Neuronal stem cell (in vitro differentiated cells): ENCODE measurements at regions not wholly inside any gene's neighbourhood (a gene's known extent, or its start where the extent isn't known, plus 50 kb on each side); places are given as distances from the start of the nearest gene placed in this dataset.

Experiments
- DNase-seq: peaks from one replicate; pipeline ENCODE4 v3.0.0-alpha.2; 2013; ENCODE audit warnings: low spot score
- H2AFZ ChIP-seq: one replicate; pipeline ENCODE4 v1.6.1; 2013; ENCODE audit warnings: mild to moderate bottlenecking, low read length, inconsistent platforms
- H2AK5ac ChIP-seq: 2 replicates; pipeline ENCODE4 v1.6.1; 2013; ENCODE audit warnings: low read depth, mild to moderate bottlenecking, inconsistent platforms, low read length, moderate library complexity, mixed read lengths
- H2BK120ac ChIP-seq: 2 replicates; pipeline ENCODE4 v1.6.1; 2013; ENCODE audit warnings: low read depth, mild to moderate bottlenecking, inconsistent platforms, low read length, moderate library complexity, mixed read lengths
- H2BK12ac ChIP-seq: one replicate; pipeline ENCODE4 v1.6.1; 2013; ENCODE audit warnings: low read length, inconsistent platforms
- H2BK15ac ChIP-seq: 2 replicates; pipeline ENCODE4 v1.6.1; 2013; ENCODE audit warnings: mild to moderate bottlenecking, low read length, inconsistent platforms, mixed read lengths
- H2BK5ac ChIP-seq: one replicate; pipeline ENCODE4 v1.6.1; 2013; ENCODE audit warnings: inconsistent platforms, mild to moderate bottlenecking, low read length, moderate library complexity
- H3K14ac ChIP-seq: one replicate; pipeline ENCODE4 v1.6.1; 2013; ENCODE audit warnings: low read length, inconsistent platforms
- H3K18ac ChIP-seq: 2 replicates; pipeline ENCODE4 v1.6.1; 2013; ENCODE audit warnings: low read length, inconsistent platforms
- H3K23ac ChIP-seq: 2 replicates; pipeline ENCODE4 v1.6.1; 2013; ENCODE audit warnings: low read depth, mild to moderate bottlenecking, mixed read lengths, low read length, inconsistent platforms; ENCODE audit not compliant: poor library complexity
- H3K27ac ChIP-seq: replicated peaks from 3 replicates; pipeline ENCODE4 v1.5.1; 2013; ENCODE audit warnings: low read length, inconsistent platforms
- H3K27me3 ChIP-seq, 3 experiments: 2 replicates each; pipeline ENCODE4 v1.6.1; 2013; ENCODE audit warnings: low read length in 3 of 3, mild to moderate bottlenecking in 2 of 3, inconsistent platforms in 1 of 3, low read depth in 1 of 3, mixed read lengths in 1 of 3, moderate library complexity in 1 of 3; ENCODE audit not compliant: control insufficient read depth in 3 of 3, insufficient read depth in 3 of 3
- H3K36me3 ChIP-seq, 2 donors: replicated peaks in 1 of 2; 2 replicates each; pipeline ENCODE4 v1.6.1; 2013; ENCODE audit warnings: low read length in 2 of 2; ENCODE audit not compliant: control insufficient read depth in 2 of 2, insufficient read depth in 2 of 2
- H3K4ac ChIP-seq: 2 replicates; pipeline ENCODE4 v1.6.1; 2013; ENCODE audit warnings: inconsistent platforms, mild to moderate bottlenecking, low read length, moderate library complexity
- H3K4me1 ChIP-seq, 2 donors: 1 replicate in 1 of 2; 2 replicates in 1 of 2; pipeline ENCODE4 v1.6.1; 2013; ENCODE audit warnings: low read length in 2 of 2, low read depth in 1 of 2; ENCODE audit not compliant: control insufficient read depth in 2 of 2, insufficient read depth in 1 of 2
- H3K4me2 ChIP-seq: one replicate; pipeline ENCODE4 v1.6.1; 2013; ENCODE audit warnings: mild to moderate bottlenecking, low read length, inconsistent platforms; ENCODE audit not compliant: insufficient read depth, poor library complexity, severe bottlenecking
- H3K4me3 ChIP-seq, 2 donors: 2 replicates each; pipeline ENCODE4 v1.5.1; 2013; ENCODE audit warnings: low read length in 2 of 2, mild to moderate bottlenecking in 2 of 2, inconsistent platforms in 1 of 2, moderate library complexity in 1 of 2
- H3K79me1 ChIP-seq: one replicate; pipeline ENCODE4 v1.6.1; 2013; ENCODE audit warnings: low read depth, mild to moderate bottlenecking, inconsistent platforms, low read length, moderate library complexity
- H3K9ac ChIP-seq: one replicate; pipeline ENCODE4 v1.6.1; 2013; ENCODE audit warnings: mild to moderate bottlenecking, low read depth, low read length, inconsistent platforms; ENCODE audit not compliant: poor library complexity
- H3K9me3 ChIP-seq, 2 donors: replicated peaks in 1 of 2; 2 replicates each; pipeline versions ENCODE3 to v1.6.1; 2013; ENCODE audit warnings: low read length in 2 of 2, mild to moderate bottlenecking in 2 of 2, inconsistent platforms in 1 of 2, low read depth in 1 of 2, mixed read lengths in 1 of 2, moderate library complexity in 1 of 2; ENCODE audit not compliant: control insufficient read depth in 2 of 2, insufficient read depth in 1 of 2
- H4K8ac ChIP-seq: one replicate; pipeline ENCODE4 v1.6.1; 2013; ENCODE audit warnings: low read depth, mild to moderate bottlenecking, inconsistent platforms, low read length, moderate library complexity
- H4K91ac ChIP-seq: one replicate; pipeline ENCODE4 v1.6.1; 2013; ENCODE audit warnings: low read length, low read depth, mild to moderate bottlenecking, inconsistent platforms; ENCODE audit not compliant: poor library complexity
- WGBS, 2 donors: extraction: QIAGEN DNeasy Blood & Tissue Kit; methylation state at CpG; one replicate each; pipeline ENCODE4 v1.1.7; 2013; ENCODE audit warnings: missing lambda C conversion rate in 2 of 2, mixed read lengths in 1 of 2; ENCODE audit not compliant: insufficient read length in 2 of 2, insufficient replicate concordance in 1 of 2; ENCODE audit errors: extremely low coverage in 2 of 2; 5-methylcytosine and 5-hydroxymethylcytosine counted together

DNA sequence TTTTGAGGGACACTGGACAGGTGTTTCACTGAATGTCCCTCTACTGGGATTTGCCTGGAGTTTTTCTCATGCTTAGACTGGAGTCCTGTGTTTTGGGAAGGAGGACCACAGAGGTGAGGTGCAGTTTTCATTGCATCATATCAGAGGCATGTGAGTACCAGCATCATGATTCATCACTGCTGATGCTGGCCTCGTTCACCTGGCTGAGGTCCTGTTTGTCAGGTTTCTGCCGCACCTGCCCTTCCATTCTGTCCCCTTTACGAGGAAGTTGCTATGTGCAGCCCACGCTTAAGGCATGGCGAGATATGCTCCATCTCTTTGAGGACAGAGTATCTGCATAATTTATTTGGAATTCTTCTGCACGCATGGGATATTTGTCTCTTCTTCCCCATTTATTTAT, 162.1 kb downstream of the TENT4A start:
- H3K9me3 ChIP-seq: peaks cover 0 to 2% of the 10 kb centered on the region in 2 donors
- H4K91ac ChIP-seq: no peak overlapping the region
- H2AK5ac ChIP-seq: no peak overlapping the region
- H3K18ac ChIP-seq: no peak overlapping the region
- H2BK5ac ChIP-seq: no peak overlapping the region
- no peaks in the 10 kb centered on the region for H3K36me3 ChIP-seq
- peaks cover 1% of the 10 kb centered on the region for H3K79me1 ChIP-seq
- whole genome bisulfite sequencing, 2 donors: no CpG with 5 or more reads among the region's 6 CpGs
- no peak overlapping the region for H3K14ac ChIP-seq
- H2BK15ac ChIP-seq: no peak overlapping the region
- no peaks in the 10 kb centered on the region for H3K4me1 ChIP-seq
- peaks cover 0 to 1% (median 0%) of the 10 kb centered on the region in 3 experiments for H3K27me3 ChIP-seq
- no peak for DNase-seq
- no peak overlapping the region for H3K23ac ChIP-seq
- no peak overlapping the region for H3K4ac ChIP-seq
- no peak overlapping the region for H2BK120ac ChIP-seq
- no peak overlapping the region for H2BK12ac ChIP-seq
- H2AFZ ChIP-seq: no peak overlapping the region
- H4K8ac ChIP-seq: no peak overlapping the region
- H3K4me2 ChIP-seq: no peak overlapping the region
- no peak overlapping the region for H3K9ac ChIP-seq
- H3K4me3 ChIP-seq: no peak overlapping the region
- H3K27ac ChIP-seq: no peak overlapping the region

DNA sequence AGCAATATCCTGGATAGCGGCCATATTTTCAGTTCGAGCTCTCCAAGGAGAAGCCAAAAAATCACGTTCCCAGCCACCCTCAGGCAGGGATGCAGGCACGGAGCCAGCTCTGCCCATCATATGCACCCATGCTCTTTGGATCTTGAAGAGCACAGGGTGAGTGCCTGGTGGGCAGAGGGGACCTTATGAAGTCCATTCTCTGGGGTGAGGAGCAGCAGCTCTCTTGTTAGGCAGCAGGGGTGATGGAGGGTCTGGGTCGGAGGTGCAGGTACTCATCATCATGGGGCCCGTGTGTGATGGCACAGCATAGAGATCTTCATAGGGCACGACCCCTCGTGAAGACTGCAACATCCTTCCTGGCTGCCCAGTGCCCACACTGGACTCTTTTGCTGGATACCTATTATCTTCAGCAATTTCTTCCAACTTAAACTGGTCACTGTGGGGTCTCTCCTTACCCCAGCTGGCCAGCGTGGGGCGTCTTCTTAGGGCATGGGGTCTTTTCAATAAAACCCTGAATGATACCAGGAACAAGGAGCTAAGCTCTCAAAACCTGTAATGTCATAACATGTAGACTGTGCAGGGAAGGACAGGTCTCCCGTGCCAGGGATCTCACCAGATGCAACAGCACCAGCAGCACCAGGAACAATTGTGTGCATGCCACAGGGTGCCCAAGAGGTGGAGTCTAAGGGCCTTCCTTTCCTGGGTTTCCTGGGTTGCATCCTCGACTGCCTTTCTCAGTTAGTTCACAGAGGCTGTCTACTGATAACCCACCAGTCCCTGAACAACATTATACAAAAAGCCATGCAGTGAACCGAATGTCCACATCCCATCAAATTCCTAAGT, 165.0 kb downstream of the TENT4A start:
- no CpG with 5 or more reads among the region's 13 CpGs for WGBS, 2 donors
- Histone ChIP-seq H3K27me3 (no peaks in the 10 kb centered on the region), H3K27ac (no peak overlapping the region)

DNA sequence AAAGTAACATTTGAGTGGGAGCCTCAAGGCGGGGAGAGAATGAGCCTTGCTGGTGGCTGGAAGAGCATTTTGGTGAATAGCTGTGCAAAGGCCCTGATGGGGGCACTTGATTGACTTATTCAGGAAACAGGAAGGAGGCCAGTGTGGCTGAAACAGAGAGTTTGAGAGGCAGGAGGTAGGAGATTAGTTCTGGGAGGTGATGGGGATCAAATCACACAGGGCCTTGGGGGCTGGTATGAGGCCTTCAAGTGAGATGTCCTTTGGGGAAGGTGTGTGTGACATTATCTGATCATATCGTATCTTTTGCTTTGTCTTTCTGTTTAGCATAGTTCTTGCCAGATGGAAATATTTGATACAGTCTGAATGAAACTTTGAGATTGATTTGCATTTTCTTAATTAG, 172.3 kb downstream of the TENT4A start:
- no CpG with 5 or more reads among the region's 2 CpGs for WGBS, 2 donors
- Histone ChIP-seq H3K4me3 (no peak overlapping the region), H3K14ac (no peak overlapping the region), H2BK12ac (no peak overlapping the region), H2AFZ (no peak overlapping the region), H2AK5ac (no peak overlapping the region), H3K4ac (no peak overlapping the region), H4K91ac (no peak overlapping the region), H3K9ac (no peak overlapping the region), H3K27ac (no peak overlapping the region), H4K8ac (no peak overlapping the region), H3K9me3 (peaks cover 9 to 12% of the 10 kb centered on the region in 2 donors), H2BK15ac (no peak overlapping the region), H3K79me1 (no peaks in the 10 kb centered on the region), H3K27me3 (no peaks in the 10 kb centered on the region), H3K4me2 (no peak overlapping the region), H2BK5ac (no peak overlapping the region), H3K18ac (no peak overlapping the region), H3K4me1 (no peaks in the 10 kb centered on the region), H3K36me3 (no peaks in the 10 kb centered on the region), H3K23ac (no peak overlapping the region), H2BK120ac (no peak overlapping the region)
- DNase-seq: no peak

More for the DNA sequence above, 165.0 kb downstream of the TENT4A start:
- Histone ChIP-seq H2BK5ac (no peak overlapping the region), H3K4me2 (no peak overlapping the region), H3K14ac (peak overlapping the region; percentile 75), H2AK5ac (no peak overlapping the region), H3K4me1 (no peaks in the 10 kb centered on the region), H2AFZ (no peak overlapping the region), H3K36me3 (no peaks in the 10 kb centered on the region), H2BK12ac (no peak overlapping the region), H4K8ac (no peak overlapping the region), H2BK15ac (no peak overlapping the region), H2BK120ac (no peak overlapping the region), H3K9ac (no peak overlapping the region), H3K18ac (no peak overlapping the region), H4K91ac (no peak overlapping the region), H3K23ac (no peak overlapping the region), H3K4me3 (no peak overlapping the region), H3K9me3 (peaks cover 0 to 2% of the 10 kb centered on the region in 2 donors), H3K79me1 (no peaks in the 10 kb centered on the region), H3K4ac (no peak overlapping the region)
- DNase-seq: no peak

DNA sequence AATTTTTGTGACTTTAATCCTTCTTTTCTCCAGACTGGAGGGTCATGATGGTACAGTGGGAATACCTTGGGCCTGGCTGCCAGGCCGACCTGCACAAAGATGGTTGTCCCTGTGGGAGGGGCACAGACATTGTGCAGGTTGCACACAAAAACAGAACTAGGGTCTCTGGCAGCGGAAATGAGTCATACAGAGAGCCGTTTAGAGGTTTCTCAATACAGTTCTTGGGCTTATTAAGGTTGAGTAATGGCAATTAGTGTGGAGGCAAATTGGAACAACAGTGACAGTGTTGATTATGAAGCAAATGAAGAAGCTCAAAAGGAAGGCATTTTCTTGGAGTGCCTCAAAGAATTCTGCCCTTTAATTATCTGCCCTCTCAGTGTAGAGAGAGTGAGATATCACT, 173.6 kb downstream of the TENT4A start:
- no peak overlapping the region for H2BK12ac ChIP-seq
- H3K9ac ChIP-seq: no peak overlapping the region
- no peak overlapping the region for H3K27ac ChIP-seq
- H4K91ac ChIP-seq: no peak overlapping the region
- H3K4me1 ChIP-seq: no peaks in the 10 kb centered on the region
- H2AFZ ChIP-seq: peak overlapping the region; percentile 9
- no peak overlapping the region for H3K4me2 ChIP-seq
- no peak overlapping the region for H2BK15ac ChIP-seq
- no peak overlapping the region for H3K4ac ChIP-seq
- H2BK5ac ChIP-seq: no peak overlapping the region
- no peak overlapping the region for H3K14ac ChIP-seq
- no peaks in the 10 kb centered on the region for H3K27me3 ChIP-seq
- H3K79me1 ChIP-seq: no peaks in the 10 kb centered on the region
- H3K9me3 ChIP-seq: peaks cover 9 to 12% of the 10 kb centered on the region in 2 donors
- no peak overlapping the region for H4K8ac ChIP-seq
- no peak overlapping the region for H3K4me3 ChIP-seq
- WGBS, 2 donors: no CpG with 5 or more reads among the region's 3 CpGs
- H2AK5ac ChIP-seq: no peak overlapping the region
- H3K18ac ChIP-seq: no peak overlapping the region
- H3K36me3 ChIP-seq: no peaks in the 10 kb centered on the region
- no peak overlapping the region for H2BK120ac ChIP-seq
- no peak for DNase-seq
- no peak overlapping the region for H3K23ac ChIP-seq
